ENCODE measurements at regions not wholly inside any gene's neighbourhood (a gene's known extent, or its start where the extent isn't known, plus 50 kb on each side); places are given as distances from the start of the nearest gene placed in this dataset.

GRCh38 chr9:90991953-90992352, 190.3 kb downstream of the SYK start:
- Histone ChIP-seq H2AFZ (ENCODE audit: low read depth, low read length) (no peak overlapping the region), H3K4me3 (ENCODE audit: low read depth in 1 of 2, low read length in 2 of 2) (no peak overlapping the region), H3K79me2 (ENCODE audit: insufficient read depth, low read length) (no peaks in the 10 kb centered on the region), H3K4me2 (ENCODE audit: insufficient read depth, low read length) (no peak overlapping the region), H3K36me3 (ENCODE audit: insufficient read depth, low read length) (no peaks in the 10 kb centered on the region), H3K27ac (ENCODE audit: low read length) (no peak overlapping the region), H3K4me1 (ENCODE audit: insufficient read depth, low read length) (no peaks in the 10 kb centered on the region), H4K20me1 (ENCODE audit: insufficient read depth, low read length) (no peaks in the 10 kb centered on the region), H3K9ac (ENCODE audit: low read depth, low read length) (no peak overlapping the region), H3K27me3 (ENCODE audit: insufficient read depth, low read length, poor library complexity) (no peaks in the 10 kb centered on the region), H3K9me3 (ENCODE audit: insufficient read depth, low read length, severe bottlenecking) (no peaks in the 10 kb centered on the region)
- TF ChIP-seq CTCF (IDR thresholded peaks at IDR 0.05; ENCODE audit: borderline replicate concordance, extremely low read depth, low read length, poor library complexity, severe bottlenecking) (no peak), EZH2 (IDR thresholded peaks at IDR 0.05; ENCODE audit: borderline replicate concordance, low read depth, low read length, severe bottlenecking) (no peak)
- ATAC-seq (ENCODE audit: insufficient read depth, low read depth) = no peak
- DNase-seq = no peak

GRCh38 chr9:90995516-90995915, 193.9 kb downstream of the SYK start:
- H3K4me3 ChIP-seq (ENCODE audit: low read depth in 1 of 2, low read length in 2 of 2) = no peak overlapping the region
- DNase-seq (no peak), ATAC-seq (ENCODE audit: insufficient read depth, low read depth) (no peak)
- no peak overlapping the region for H3K9ac ChIP-seq (ENCODE audit: low read depth, low read length)
- H3K9me3 ChIP-seq (ENCODE audit: insufficient read depth, low read length, severe bottlenecking) = no peaks in the 10 kb centered on the region
- no peak overlapping the region for H3K27ac ChIP-seq (ENCODE audit: low read length)
- H3K79me2 ChIP-seq (ENCODE audit: insufficient read depth, low read length) = no peaks in the 10 kb centered on the region
- no peak overlapping the region for H2AFZ ChIP-seq (ENCODE audit: low read depth, low read length)
- TF ChIP-seq CTCF (IDR thresholded peaks at IDR 0.05; ENCODE audit: borderline replicate concordance, extremely low read depth, low read length, poor library complexity, severe bottlenecking) (no peak), EZH2 (IDR thresholded peaks at IDR 0.05; ENCODE audit: borderline replicate concordance, low read depth, low read length, severe bottlenecking) (no peak)
- no peak overlapping the region for H3K4me2 ChIP-seq (ENCODE audit: insufficient read depth, low read length)
- H4K20me1 ChIP-seq (ENCODE audit: insufficient read depth, low read length) = no peaks in the 10 kb centered on the region
- H3K27me3 ChIP-seq (ENCODE audit: insufficient read depth, low read length, poor library complexity) = no peaks in the 10 kb centered on the region
- no peaks in the 10 kb centered on the region for H3K36me3 ChIP-seq (ENCODE audit: insufficient read depth, low read length)
- H3K4me1 ChIP-seq (ENCODE audit: insufficient read depth, low read length) = no peaks in the 10 kb centered on the region

GRCh38 chr9:90996154-90997065, 194.8 kb downstream of the SYK start:
- no peak for ATAC-seq (ENCODE audit: insufficient read depth, low read depth)

More at GRCh38 chr9:90996154-90997065, 194.8 kb downstream of the SYK start:
- no peak for DNase-seq
- TF ChIP-seq EZH2 (IDR thresholded peaks at IDR 0.05; ENCODE audit: borderline replicate concordance, low read depth, low read length, severe bottlenecking) = no peak
- TF ChIP-seq CTCF (IDR thresholded peaks at IDR 0.05; ENCODE audit: borderline replicate concordance, extremely low read depth, low read length, poor library complexity, severe bottlenecking) = no peak
- Histone ChIP-seq H4K20me1 (ENCODE audit: insufficient read depth, low read length) (no peaks in the 10 kb centered on the region), H3K9ac (ENCODE audit: low read depth, low read length) (no peak overlapping the region), H3K9me3 (ENCODE audit: insufficient read depth, low read length, severe bottlenecking) (no peaks in the 10 kb centered on the region), H3K36me3 (ENCODE audit: insufficient read depth, low read length) (no peaks in the 10 kb centered on the region), H3K4me3 (ENCODE audit: low read depth in 1 of 2, low read length in 2 of 2) (no peak overlapping the region), H3K79me2 (ENCODE audit: insufficient read depth, low read length) (no peaks in the 10 kb centered on the region), H3K4me1 (ENCODE audit: insufficient read depth, low read length) (no peaks in the 10 kb centered on the region), H3K27ac (ENCODE audit: low read length) (no peak overlapping the region), H3K4me2 (ENCODE audit: insufficient read depth, low read length) (no peak overlapping the region), H3K27me3 (ENCODE audit: insufficient read depth, low read length, poor library complexity) (no peaks in the 10 kb centered on the region), H2AFZ (ENCODE audit: low read depth, low read length) (no peak overlapping the region)

All from DND-41 (cell line).